IMR-90 (cell line): ENCODE measurements at regions not wholly inside any gene's neighbourhood (a gene's known extent, or its start where the extent isn't known, plus 50 kb on each side); places are given as distances from the start of the nearest gene placed in this dataset.

Experiments
- CTCF ChIP-seq: conservative IDR thresholded peaks from 2 replicates; pipeline ENCODE4 v1.5.1; 2012; ENCODE audit warnings: mild to moderate bottlenecking, low read depth, low read length, improper control_type of control experiment
- FOS ChIP-seq: fragments of 150-350 bp; IDR thresholded peaks from 2 replicates; pipeline ENCODE4 v1.6.1; 2016; ENCODE audit warnings: low read depth, low read length
- MAZ ChIP-seq: IDR thresholded peaks from 2 replicates; pipeline ENCODE4 v1.6.1; 2012; ENCODE audit warnings: low read depth, mild to moderate bottlenecking, low read length, improper control_type of control experiment, moderate library complexity, borderline replicate concordance
- POLR2A ChIP-seq: IDR thresholded peaks from 2 replicates; pipeline ENCODE4 v1.6.1; 2012; ENCODE audit warnings: mild to moderate bottlenecking, low read depth, low read length
- RAD21 ChIP-seq: IDR thresholded peaks from 2 replicates; pipeline ENCODE4 v1.6.1; 2012; ENCODE audit warnings: low read length, improper control_type of control experiment
- RCOR1 ChIP-seq: IDR thresholded peaks from 2 replicates; pipeline ENCODE4 v1.6.1; 2012; ENCODE audit warnings: mild to moderate bottlenecking, low read length, improper control_type of control experiment; ENCODE audit not compliant: insufficient replicate concordance

GRCh38 chr13:71285700-71286099 is 581.3 kb downstream of the DACH1 start:
- TF ChIP-seq FOS: no peak
- no peak for TF ChIP-seq CTCF
- no peak for TF ChIP-seq RCOR1
- no peak for TF ChIP-seq RAD21
- TF ChIP-seq MAZ: no peak
- TF ChIP-seq POLR2A: no peak
